RPMI8226 (cell line): ENCODE measurements at regions not wholly inside any gene's neighbourhood (a gene's known extent, or its start where the extent isn't known, plus 50 kb on each side); places are given as distances from the start of the nearest gene placed in this dataset.
"Not testable (repeated sequence)": the region's sequence is repeated elsewhere in the genome, so short reads cannot be mapped to it uniquely, and the experiment has no call there.

Experiments used
- DNase-seq: peaks from one replicate; pipeline ENCODE4 v3.0.0-alpha.2; 2015

DNA sequence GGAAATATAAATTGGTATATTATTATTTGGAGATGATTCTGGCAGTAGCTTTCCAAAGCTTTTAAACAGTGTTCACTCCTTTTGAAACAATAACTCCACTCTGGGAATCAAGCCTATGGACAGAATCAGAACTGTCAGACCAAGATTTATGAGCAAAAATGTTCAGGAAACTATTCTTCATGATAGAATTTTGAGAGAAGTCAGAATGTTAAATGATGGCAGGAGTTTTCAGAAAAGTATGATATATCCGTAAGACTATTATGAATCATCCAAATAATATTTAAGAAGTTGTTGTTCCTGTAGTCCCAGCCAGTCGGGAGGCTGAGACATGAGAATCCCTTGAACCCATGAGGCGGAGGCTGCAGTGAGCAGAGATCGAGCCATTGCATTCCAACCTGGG, 50.5 kb upstream of the ADGRG2 start:
- no peak for DNase-seq

- DNase-seq: no peak
Measured at GRCh38 chrX:19174401-19175025, 52.2 kb upstream of the ADGRG2 start.

- DNase-seq: no peak
Measured at GRCh38 chrX:19176901-19177630, 54.8 kb upstream of the ADGRG2 start.

- no peak for DNase-seq
Measured at GRCh38 chrX:19177721-19178120, 55.5 kb upstream of the ADGRG2 start.

- no peak for DNase-seq
Measured at GRCh38 chrX:19178402-19178801, 56.1 kb upstream of the ADGRG2 start.

GRCh38 chrX:19179389-19179788, 57.1 kb upstream of the ADGRG2 start:
- no peak for DNase-seq

- no peak for DNase-seq
Measured at GRCh38 chrX:19181345-19181744, 59.1 kb upstream of the ADGRG2 start.

DNA sequence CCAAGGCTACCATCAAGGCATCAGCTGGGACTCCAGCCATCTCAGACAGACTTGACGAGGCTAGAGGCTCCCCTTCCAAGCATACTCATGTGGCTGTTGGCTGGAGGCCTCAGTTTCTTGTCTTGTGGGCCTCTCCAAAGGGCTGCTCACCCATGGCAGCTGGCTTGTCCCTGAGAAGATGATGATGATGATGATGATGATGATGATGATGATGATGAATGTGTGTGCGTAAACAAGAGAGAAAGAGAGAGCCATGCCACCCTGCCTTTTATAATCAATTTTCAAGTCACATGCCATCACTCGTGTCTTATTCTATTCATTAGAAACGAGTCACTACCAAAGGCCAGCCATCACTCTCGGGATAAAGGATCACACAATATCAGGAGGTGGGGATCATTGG, 60.5 kb upstream of the ADGRG2 start:
- no peak for DNase-seq

- no peak for DNase-seq
Measured at GRCh38 chrX:19183761-19184477, 61.7 kb upstream of the ADGRG2 start.

DNA sequence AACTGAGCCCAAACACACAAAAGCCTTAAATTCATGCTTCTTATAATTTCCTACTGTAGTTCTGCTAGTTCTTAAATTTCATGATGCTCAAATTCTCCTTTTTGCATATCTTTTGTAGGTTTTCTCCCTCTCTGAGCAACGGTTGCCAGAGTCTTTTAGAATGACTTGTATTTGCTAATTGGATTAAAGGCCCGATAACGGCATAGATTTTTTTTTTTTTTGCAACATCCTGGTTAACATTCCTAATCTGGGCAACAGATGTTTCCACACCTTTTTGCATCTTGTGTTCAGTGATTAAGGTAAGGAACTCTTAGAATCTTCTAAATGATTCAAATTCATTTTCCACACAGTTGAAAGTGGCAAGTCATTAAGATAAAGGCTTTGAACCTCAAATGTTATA, 66.3 kb upstream of the ADGRG2 start:
- no peak for DNase-seq

DNA sequence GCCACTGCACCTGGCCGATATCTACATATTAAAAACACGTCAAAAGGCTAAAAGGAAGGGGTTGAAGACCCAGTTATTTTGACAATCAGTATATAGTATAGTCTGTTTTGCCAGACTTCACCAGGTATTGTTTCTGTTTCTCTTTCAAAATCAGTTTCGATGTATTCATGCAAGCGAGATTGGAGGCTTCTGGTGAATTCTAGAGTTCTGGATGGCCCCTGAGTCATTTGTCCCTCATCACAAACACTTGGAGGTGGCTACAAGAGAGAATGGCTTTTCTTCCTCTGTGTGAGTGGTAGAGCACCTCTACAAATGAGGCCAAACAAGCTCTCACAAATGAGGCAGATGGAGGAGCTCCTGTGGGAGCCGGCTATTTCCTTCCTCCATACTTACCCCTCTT, 68.6 kb upstream of the ADGRG2 start:
- no peak for DNase-seq

- no peak for DNase-seq
Measured at GRCh38 chrX:19193565-19193964, 71.3 kb upstream of the ADGRG2 start.

DNA sequence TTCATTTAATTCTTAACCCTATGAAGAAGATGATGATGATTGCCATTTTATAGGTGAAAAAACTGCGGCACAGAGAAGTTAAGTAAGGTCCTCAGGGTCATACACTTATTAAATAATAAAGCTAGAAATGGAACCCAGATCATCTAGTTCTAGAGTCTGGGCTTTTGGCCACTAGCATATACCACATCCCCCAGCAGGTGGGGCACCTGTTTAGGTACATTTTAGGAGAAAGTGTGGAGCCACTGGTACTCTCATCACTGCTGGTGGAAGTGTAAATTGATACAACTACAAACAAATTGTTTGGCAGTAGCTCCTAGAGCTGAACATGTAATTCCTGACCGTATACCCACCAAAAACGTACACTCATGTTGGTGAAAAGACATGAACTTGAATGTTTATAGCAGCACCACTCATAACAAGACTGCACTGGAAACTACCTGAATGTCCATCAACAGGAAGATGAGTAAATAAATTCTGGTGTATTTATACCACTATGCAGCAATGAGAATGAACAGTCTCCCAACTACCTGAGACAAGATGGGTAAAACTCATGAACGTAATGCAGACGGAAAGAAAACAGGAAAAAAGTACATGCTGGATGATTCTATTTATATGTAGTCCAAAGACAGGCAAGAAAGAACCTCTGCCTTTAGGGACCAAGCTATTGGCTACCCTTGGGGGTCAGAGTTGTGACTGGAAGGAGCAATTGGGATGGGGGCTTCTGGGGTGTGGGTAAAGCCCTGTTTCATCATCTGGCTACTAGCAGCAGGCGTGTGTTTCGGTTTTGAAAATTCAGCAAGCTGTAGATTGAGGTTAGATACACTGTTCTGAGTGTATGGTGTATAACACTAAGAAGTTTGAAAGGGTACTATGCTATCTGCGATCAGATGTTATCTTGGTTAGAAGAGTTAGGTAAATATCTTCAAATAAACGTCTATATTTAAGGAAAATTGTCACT, 72.3 kb upstream of the ADGRG2 start:
- DNase-seq: peak; percentile 16

- DNase-seq: no peak
Measured at GRCh38 chrX:19195243-19195610, 73.0 kb upstream of the ADGRG2 start.

DNA sequence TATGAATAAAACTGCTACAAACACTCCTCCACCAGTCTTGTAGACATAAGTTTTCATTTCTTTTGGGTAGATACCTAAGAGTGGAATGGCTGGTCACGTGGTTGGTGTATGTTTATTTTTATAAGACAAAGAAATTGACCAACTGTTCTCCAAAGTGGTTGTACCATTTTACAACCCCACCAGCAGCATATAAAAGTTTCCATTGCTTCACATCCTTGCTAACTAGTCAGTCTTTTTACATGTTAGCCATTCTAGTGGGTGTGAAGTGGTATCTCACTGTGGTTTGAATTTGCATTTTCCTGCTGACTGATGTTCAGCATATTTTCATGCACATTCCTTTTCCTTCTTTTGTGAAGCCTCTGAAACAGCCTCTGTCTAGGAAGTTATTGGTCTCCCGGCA, 76.2 kb upstream of the ADGRG2 start:
- no peak for DNase-seq

DNA sequence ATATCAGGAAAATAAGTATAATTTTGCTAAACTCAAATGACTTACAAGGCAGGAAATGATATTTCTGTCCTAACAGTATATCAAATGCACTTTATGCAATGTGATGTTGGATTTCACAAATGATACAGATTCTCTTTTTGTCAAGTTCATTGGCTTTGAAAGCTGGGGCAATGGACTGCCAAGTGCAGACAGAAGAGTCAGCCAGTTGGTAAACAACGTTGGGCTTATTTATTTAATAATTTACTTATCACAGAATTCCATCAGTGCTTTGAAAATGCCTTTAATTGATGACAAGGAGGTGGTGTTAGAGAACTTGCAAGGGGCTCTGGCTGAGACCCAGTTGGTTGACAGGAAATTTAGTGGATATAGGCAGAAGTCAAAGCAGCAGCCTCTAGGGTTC, 79.9 kb upstream of the ADGRG2 start:
- no peak for DNase-seq

GRCh38 chrX:19204636-19205035, 82.4 kb upstream of the ADGRG2 start:
- DNase-seq: no peak

GRCh38 chrX:19212037-19212436, 89.8 kb upstream of the ADGRG2 start:
- no peak for DNase-seq

DNA sequence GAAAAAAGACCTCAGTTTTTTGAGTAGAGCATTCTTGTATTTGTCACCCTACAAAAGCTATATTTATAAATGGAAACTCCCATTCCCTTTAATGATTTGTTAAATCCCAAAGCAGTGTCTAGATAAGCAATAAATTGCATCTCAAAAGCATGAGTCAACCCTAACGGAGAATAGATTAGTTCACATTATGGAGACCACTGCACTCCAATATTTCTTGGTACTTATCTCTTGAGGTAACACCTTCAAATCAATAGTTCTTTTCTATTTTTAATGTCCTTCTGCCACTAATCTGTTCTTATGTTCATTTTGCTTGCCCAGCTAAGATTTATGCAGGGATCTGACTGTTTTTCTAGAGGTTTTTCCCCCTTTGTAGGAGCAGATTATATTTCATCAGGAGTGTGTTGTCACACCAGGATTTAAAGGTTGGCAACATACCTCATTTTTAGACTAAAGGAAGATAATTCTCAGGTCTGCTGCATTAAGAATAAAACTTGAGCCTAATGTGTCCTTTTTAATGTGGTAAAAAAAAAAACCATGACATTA, 91.4 kb upstream of the ADGRG2 start:
- no peak for DNase-seq

DNA sequence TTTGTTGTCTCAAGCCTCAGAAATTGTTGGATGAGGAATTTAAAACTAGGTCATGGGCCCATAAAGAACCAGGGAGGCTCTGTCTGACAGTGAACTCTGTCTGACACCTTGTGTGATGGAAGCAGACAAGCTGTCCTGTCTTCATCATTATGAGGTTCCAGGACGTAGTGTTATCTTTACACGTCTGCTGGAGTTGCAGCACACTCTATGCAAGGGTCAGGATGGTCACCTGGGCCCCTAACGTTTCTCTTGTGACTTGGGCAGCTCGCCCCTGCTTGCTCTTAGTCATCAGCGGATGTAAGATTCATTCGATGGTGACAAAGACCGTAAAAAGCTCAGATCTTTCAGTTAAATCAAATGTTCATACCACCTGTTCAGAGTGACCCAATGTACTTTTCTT, 92.0 kb upstream of the ADGRG2 start:
- DNase-seq: no peak

- peak; percentile 17 for DNase-seq
Measured at GRCh38 chrX:19225909-19226308, 103.6 kb upstream of the ADGRG2 start.

DNA sequence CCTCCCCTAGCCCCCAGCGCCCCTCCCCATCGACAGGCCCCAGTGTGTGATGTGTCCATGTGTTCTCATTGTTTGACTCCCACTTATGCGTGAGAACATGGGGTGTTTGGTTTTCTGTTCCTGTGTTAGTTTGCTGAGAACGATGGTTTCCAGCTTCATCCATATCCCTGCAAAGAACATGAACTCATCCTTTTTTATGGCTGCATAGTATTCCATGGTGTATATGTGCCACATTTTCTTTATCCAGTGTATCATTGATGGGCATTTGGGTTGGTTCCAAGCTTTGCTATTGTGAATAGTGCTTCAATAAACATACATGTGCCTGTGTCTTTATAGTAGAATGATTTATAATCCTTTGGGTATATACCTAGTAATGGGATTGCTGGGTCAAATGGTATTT, 107.6 kb upstream of the ADGRG2 start:
- not testable (repeated sequence) for DNase-seq

- DNase-seq: no peak
Measured at GRCh38 chrX:19237901-19238300, 105.8 kb upstream of the PDHA1 start.
